ENCODE measurements at regions not wholly inside any gene's neighbourhood (a gene's known extent, or its start where the extent isn't known, plus 50 kb on each side); places are given as distances from the start of the nearest gene placed in this dataset.

DNA sequence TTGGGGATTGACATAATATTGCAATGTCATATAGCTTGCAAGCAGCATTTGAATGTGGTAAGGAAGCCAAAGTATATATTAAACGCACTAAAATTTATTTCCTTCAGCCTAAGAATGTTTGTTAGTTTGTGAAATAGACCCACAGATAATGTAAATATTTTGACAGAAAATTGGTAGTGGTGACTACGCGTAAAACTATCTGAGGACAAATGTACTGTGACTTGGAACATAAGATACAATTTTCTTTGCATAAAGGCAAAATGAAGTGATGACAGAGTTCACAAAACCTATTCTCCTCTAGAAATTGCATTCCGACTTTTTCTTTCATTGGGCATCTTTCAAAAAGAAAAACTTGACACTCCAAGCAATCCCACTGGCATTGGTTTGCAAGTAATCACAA, 411.1 kb upstream of the LRATD1 start:
- TF ChIP-seq NFIC (IDR thresholded peaks at IDR 0.05) (no peak), YY1 (IDR thresholded peaks at IDR 0.05; ENCODE audit: low read depth) (no peak), MAX (IDR thresholded peaks at IDR 0.05) (no peak)

Data from Ishikawa (cell line).